Heart left ventricle (tissue), 13 donors: ENCODE measurements at regions not wholly inside any gene's neighbourhood (a gene's known extent, or its start where the extent isn't known, plus 50 kb on each side); places are given as distances from the start of the nearest gene placed in this dataset.

ENCODE experiments used
- CTCF ChIP-seq, 12 donors: fragments of 200-600 bp; sonication (generic) in 4 of 12; IDR thresholded peaks; one replicate each; pipeline versions ENCODE4 v1.5.0 to v1.8.0; 2018 to 2022; ENCODE audit warnings: antibody characterized with exemption in 12 of 12, mild to moderate bottlenecking in 5 of 12
- POLR2A ChIP-seq, 2 donors: fragments of 450-650 bp; IDR thresholded peaks; one replicate each; pipeline ENCODE4 v1.6.1; 2017; ENCODE audit warnings: antibody characterized with exemption in 2 of 2, mild to moderate bottlenecking in 2 of 2, moderate library complexity in 2 of 2
- donor health status: ischemic (EF 13 %, LVEDD 7.1; RV severe dilation, severe dysfunction).
- donor health status: DM: no; HTN: yes; CAD: no.
- donor health status: DM: no; HTN: no; CAD: no.
- donor health status: ischemic (EF 25% LVEDD 6.9; RV normal size, moderate dysfunction).
- donor health status: ischemic (EF 25% LVEDD 5.7; RV mildly dilated, moderate dysfunction).
- donor health status: ischemic (EF 35%, LVEDD 5.7; RV mildly dilated, moderate dysfunction).
- donor health status: nonischemic (EF 11% LVEDD 7.7; RV severe dilation, severe dysfunction).
- donor health status: DM: yes; HTN: yes; CAD: no.
- donor health status: PGD.
- donor health status: ischemic (EF 29% LVEDD 5.4; RV normal size, mild dysfunction).
- donor health status: nonischemic (EF 23%, LVEDD 6.1; RV moderate dilation, normal function).

- TF ChIP-seq CTCF (IDR thresholded peaks at IDR 0.05) (no peak), POLR2A (IDR thresholded peaks at IDR 0.05) (no peak)
These were observed 71.0 kb upstream of the PLPP4 start for GRCh38 chr10:120385992-120386391.
